ENCODE measurements at regions not wholly inside any gene's neighbourhood (a gene's known extent, or its start where the extent isn't known, plus 50 kb on each side); places are given as distances from the start of the nearest gene placed in this dataset.
A peak's percentile ranks its signal among the peaks of the same experiment; 100 is the strongest.

- Mint-ChIP-seq H3K4me3 (no peak overlapping the region), H3K27ac (no peak overlapping the region), H3K36me3 (peaks cover 31% of the 10 kb centered on the region), H3K4me1 (peaks cover 35% of the 10 kb centered on the region), H3K9me3 (peaks cover 34% of the 10 kb centered on the region), H3K27me3 (ENCODE audit: low read depth) (peaks cover 4% of the 10 kb centered on the region; the same call in 1 of the 2 replicates)
- DNase-seq (ENCODE audit: low spot score) (no peak), ATAC-seq (no peak)
- ChIA-PET POLR2A (no interaction called here), CTCF (no interaction called here)
- TF ChIP-seq NR3C1 (CRISPR knock-in tag; conservative IDR thresholded peaks at IDR 0.05; ENCODE audit: low read depth) (no peak), ESRRA (CRISPR knock-in tag; IDR thresholded peaks at IDR 0.05; ENCODE audit: borderline replicate concordance) (no peak), OVOL2 (CRISPR knock-in tag; IDR thresholded peaks at IDR 0.05; ENCODE audit: borderline replicate concordance) (no peak)
Observed at GRCh38 chr3:90068783-90069182, 961.4 kb downstream of the EPHA3 start.

DNA sequence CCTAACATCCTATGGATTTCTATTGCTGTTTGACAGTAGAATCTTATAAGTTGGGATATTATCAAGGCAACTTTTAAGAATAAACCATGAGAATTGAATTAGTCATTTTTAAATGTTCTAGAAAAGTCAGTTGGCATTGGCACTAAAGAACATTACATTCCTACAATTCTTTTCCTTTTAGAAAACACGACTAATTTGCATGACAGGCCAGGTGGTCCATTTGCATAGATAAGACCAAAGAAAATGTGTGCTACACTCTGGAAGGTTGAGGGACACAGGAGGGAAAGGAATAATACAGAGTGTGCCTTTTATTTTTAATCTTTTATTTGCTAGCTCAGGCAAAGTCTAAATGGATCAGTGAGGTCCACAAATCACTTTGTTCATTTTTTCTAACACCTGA, 962.3 kb downstream of the EPHA3 start:
- Mint-ChIP-seq H3K27me3 (ENCODE audit: low read depth) (peaks cover 4% of the 10 kb centered on the region; the same call in 1 of the 2 replicates), H3K27ac (peak overlapping the region; percentile 96), H3K9me3 (peaks cover 29% of the 10 kb centered on the region), H3K4me1 (peaks cover 35% of the 10 kb centered on the region), H3K4me3 (peak overlapping the region; percentile 29), H3K36me3 (peaks cover 27% of the 10 kb centered on the region)
- ChIA-PET CTCF (no interaction called here), POLR2A (no interaction called here)
- ATAC-seq (peak; percentile 92), DNase-seq (ENCODE audit: low spot score) (no peak)
- TF ChIP-seq ETV6 (CRISPR knock-in tag; IDR thresholded peaks at IDR 0.05) (no peak), USF1 (CRISPR knock-in tag; IDR thresholded peaks at IDR 0.05) (no peak)

DNA sequence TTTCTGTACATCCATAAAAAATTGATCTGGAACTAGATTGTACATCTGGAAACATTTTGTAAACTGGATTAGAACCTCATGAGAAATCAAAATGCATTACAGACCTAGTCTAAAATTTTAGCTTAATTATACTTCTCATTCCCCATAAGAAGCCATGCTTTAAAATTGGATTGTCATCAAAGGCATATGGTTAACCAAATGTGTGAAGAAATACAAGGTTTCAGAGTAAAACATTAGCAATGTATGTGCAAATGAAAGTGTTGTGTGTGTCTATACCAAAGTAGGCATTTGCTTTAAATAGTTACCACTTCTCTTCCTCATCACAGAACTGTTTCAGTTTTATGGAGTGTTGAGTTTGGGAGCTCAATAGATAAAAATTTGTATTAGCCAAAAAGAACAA, 968.7 kb downstream of the EPHA3 start:
- Mint-ChIP-seq H3K4me1 (peaks cover 19% of the 10 kb centered on the region), H3K27ac (no peak overlapping the region), H3K27me3 (ENCODE audit: low read depth) (peaks cover 4% of the 10 kb centered on the region; the same call in 1 of the 2 replicates), H3K9me3 (peaks cover 30% of the 10 kb centered on the region), H3K36me3 (peaks cover 26% of the 10 kb centered on the region), H3K4me3 (no peak overlapping the region)
- ATAC-seq (no peak), DNase-seq (ENCODE audit: low spot score) (no peak)
- ChIA-PET CTCF (no interaction called here), POLR2A (no interaction called here)
- TF ChIP-seq RELA (CRISPR knock-in tag; IDR thresholded peaks at IDR 0.05; ENCODE audit: borderline replicate concordance) (no peak), IRF2 (CRISPR knock-in tag; IDR thresholded peaks at IDR 0.05; ENCODE audit: borderline replicate concordance, low read depth) (no peak), USF1 (CRISPR knock-in tag; IDR thresholded peaks at IDR 0.05) (no peak), ATF3 (CRISPR knock-in tag; conservative IDR thresholded peaks at IDR 0.05) (no peak), CREM (CRISPR knock-in tag; IDR thresholded peaks at IDR 0.05) (no peak), PRRX2 (CRISPR knock-in tag; IDR thresholded peaks at IDR 0.05) (no peak), NFE2L1 (CRISPR knock-in tag; IDR thresholded peaks at IDR 0.05) (no peak), ELF4 (CRISPR knock-in tag; IDR thresholded peaks at IDR 0.05; ENCODE audit: low read depth) (no peak), ZNF121 (CRISPR knock-in tag; IDR thresholded peaks at IDR 0.05) (no peak), GRHL2 (CRISPR knock-in tag; IDR thresholded peaks at IDR 0.05; ENCODE audit: insufficient replicate concordance, severe bottlenecking) (no peak), NR2C2 (CRISPR knock-in tag; IDR thresholded peaks at IDR 0.05) (no peak), GABPB1 (CRISPR knock-in tag; IDR thresholded peaks at IDR 0.05) (no peak)
- TF ChIP-seq, protein P1, sequence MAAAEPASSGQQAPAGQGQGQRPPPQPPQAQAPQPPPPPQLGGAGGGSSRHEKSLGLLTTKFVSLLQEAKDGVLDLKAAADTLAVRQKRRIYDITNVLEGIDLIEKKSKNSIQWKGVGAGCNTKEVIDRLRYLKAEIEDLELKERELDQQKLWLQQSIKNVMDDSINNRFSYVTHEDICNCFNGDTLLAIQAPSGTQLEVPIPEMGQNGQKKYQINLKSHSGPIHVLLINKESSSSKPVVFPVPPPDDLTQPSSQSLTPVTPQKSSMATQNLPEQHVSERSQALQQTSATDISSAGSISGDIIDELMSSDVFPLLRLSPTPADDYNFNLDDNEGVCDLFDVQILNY (CRISPR knock-in tag; IDR thresholded peaks at IDR 0.05): no peak
- TF ChIP-seq, protein P2, sequence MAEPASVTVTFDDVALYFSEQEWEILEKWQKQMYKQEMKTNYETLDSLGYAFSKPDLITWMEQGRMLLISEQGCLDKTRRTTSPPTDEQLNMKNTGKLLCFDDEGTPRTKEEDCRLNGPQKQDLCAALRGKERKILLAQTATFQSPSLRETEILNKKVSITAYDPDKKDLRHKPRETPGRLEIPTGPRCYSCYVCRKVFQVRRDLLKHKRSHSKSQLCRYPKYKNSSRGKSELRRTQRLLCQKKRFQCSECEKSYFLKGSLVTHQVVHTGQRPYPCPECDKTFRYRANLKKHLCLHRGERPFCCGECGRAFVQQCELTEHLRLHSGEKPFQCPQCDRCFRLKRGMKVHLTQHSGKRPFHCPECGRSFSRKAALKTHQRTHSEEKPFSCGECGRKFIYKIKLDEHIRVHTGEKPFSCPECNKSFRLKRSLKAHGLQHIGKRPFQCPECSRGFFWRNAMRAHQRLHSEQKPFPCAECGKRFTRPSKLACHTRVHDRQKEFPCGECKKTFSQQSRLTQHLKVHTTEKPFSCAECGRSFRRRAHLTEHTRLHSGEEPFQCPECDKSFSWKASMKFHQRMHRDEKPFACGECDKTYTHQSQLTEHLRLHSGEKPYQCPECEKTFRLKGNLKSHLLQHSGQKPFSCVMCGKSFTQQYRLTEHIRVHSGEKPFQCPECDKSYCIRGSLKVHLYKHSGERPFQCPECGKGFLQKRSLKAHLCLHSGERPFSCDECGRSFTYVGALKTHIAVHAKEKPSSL (CRISPR knock-in tag; conservative IDR thresholded peaks at IDR 0.05): no peak
- TF ChIP-seq, protein P3, sequence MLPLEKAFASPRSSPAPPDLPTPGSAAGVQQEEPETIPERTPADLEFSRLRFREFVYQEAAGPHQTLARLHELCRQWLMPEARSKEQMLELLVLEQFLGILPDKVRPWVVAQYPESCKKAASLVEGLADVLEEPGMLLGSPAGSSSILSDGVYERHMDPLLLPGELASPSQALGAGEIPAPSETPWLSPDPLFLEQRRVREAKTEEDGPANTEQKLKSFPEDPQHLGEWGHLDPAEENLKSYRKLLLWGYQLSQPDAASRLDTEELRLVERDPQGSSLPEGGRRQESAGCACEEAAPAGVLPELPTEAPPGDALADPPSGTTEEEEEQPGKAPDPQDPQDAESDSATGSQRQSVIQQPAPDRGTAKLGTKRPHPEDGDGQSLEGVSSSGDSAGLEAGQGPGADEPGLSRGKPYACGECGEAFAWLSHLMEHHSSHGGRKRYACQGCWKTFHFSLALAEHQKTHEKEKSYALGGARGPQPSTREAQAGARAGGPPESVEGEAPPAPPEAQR (CRISPR knock-in tag; IDR thresholded peaks at IDR 0.05): no peak

Measured in WTC11 (cell line).